GM12878 (cell line): ENCODE measurements at regions not wholly inside any gene's neighbourhood (a gene's known extent, or its start where the extent isn't known, plus 50 kb on each side); places are given as distances from the start of the nearest gene placed in this dataset.

Source experiments
- CEBPB ChIP-seq, 2 experiments: fragments of 150-350 bp in 1 of 2; IDR thresholded peaks; 2 replicates each; pipeline ENCODE4 v1.6.1; 2012 to 2014; ENCODE audit warnings: low read depth in 2 of 2, low read length in 2 of 2, borderline replicate concordance in 1 of 2, inconsistent platforms in 1 of 2
- CREB1 ChIP-seq: IDR thresholded peaks from 2 replicates; pipeline ENCODE4 v1.6.1; 2012; ENCODE audit warnings: low read depth, mild to moderate bottlenecking, inconsistent platforms
- JUND ChIP-seq: IDR thresholded peaks from 2 replicates; pipeline ENCODE4 v1.6.1; 2012; ENCODE audit warnings: low read depth, mild to moderate bottlenecking, low read length, improper control_type of control experiment, moderate library complexity
- NFYA ChIP-seq: IDR thresholded peaks from 2 replicates; pipeline ENCODE4 v1.6.1; 2011; ENCODE audit warnings: low read depth, mild to moderate bottlenecking, low read length, improper control_type of control experiment, borderline replicate concordance
- POLR2A ChIP-seq: IDR thresholded peaks from 2 replicates; pipeline ENCODE4 v1.6.1; 2011; ENCODE audit warnings: low read depth, mild to moderate bottlenecking, low read length
- POLR2AphosphoS5 ChIP-seq: IDR thresholded peaks from 2 replicates; pipeline ENCODE4 v1.6.1; 2011; ENCODE audit warnings: mild to moderate bottlenecking, low read length, inconsistent platforms
- RAD21 ChIP-seq: IDR thresholded peaks from 2 replicates; pipeline ENCODE4 v1.6.1; 2011; ENCODE audit warnings: mild to moderate bottlenecking, low read depth, low read length, moderate library complexity; ENCODE audit not compliant: insufficient read depth
- SIX5 ChIP-seq: IDR thresholded peaks from 2 replicates; pipeline ENCODE4 v1.6.1; 2011; ENCODE audit warnings: mild to moderate bottlenecking, low read depth, low read length, moderate library complexity; ENCODE audit not compliant: severe bottlenecking
- SMARCA5 ChIP-seq: fragments of 450-650 bp; IDR thresholded peaks from 2 replicates; pipeline ENCODE4 v1.6.1; 2017; ENCODE audit warnings: mild to moderate bottlenecking
- SP1 ChIP-seq: IDR thresholded peaks from one replicate; pipeline ENCODE4 v1.6.1; 2011; ENCODE audit warnings: low read depth, low read length
- TBL1XR1 ChIP-seq: IDR thresholded peaks from 2 replicates; pipeline ENCODE4 v1.6.1; 2012; ENCODE audit warnings: low read depth, low read length, improper control_type of control experiment
- TCF3 ChIP-seq: IDR thresholded peaks from 2 replicates; pipeline ENCODE4 v1.6.1; 2012; ENCODE audit warnings: low read depth, mild to moderate bottlenecking, low read length, borderline replicate concordance; ENCODE audit not compliant: insufficient read depth
- USF1 ChIP-seq: IDR thresholded peaks from 2 replicates; pipeline ENCODE4 v1.6.1; 2011; ENCODE audit warnings: borderline replicate concordance, low read depth, mild to moderate bottlenecking, moderate library complexity, mixed read lengths, low read length; ENCODE audit not compliant: insufficient read depth; ENCODE audit errors: extremely low read length
- TF ChIP-seq, protein P1 (sequence below), 3 experiments: IDR thresholded peaks in 2 of 3; conservative IDR thresholded peaks in 1 of 3; 2 replicates each; pipeline ENCODE4 v1.5.1; 2011; ENCODE audit warnings: low read depth in 3 of 3, low read length in 3 of 3, mild to moderate bottlenecking in 3 of 3, control low read depth in 2 of 3, moderate library complexity in 2 of 3, inconsistent platforms in 1 of 3, mixed read lengths in 1 of 3; ENCODE audit not compliant: control insufficient read depth in 2 of 3, insufficient read depth in 1 of 3; ENCODE audit errors: extremely low read depth in 1 of 3

- no peak for TF ChIP-seq JUND
- TF ChIP-seq SIX5, result no peak
- TF ChIP-seq CREB1, result no peak
- TF ChIP-seq POLR2A, result no peak
- TF ChIP-seq, protein P1, sequence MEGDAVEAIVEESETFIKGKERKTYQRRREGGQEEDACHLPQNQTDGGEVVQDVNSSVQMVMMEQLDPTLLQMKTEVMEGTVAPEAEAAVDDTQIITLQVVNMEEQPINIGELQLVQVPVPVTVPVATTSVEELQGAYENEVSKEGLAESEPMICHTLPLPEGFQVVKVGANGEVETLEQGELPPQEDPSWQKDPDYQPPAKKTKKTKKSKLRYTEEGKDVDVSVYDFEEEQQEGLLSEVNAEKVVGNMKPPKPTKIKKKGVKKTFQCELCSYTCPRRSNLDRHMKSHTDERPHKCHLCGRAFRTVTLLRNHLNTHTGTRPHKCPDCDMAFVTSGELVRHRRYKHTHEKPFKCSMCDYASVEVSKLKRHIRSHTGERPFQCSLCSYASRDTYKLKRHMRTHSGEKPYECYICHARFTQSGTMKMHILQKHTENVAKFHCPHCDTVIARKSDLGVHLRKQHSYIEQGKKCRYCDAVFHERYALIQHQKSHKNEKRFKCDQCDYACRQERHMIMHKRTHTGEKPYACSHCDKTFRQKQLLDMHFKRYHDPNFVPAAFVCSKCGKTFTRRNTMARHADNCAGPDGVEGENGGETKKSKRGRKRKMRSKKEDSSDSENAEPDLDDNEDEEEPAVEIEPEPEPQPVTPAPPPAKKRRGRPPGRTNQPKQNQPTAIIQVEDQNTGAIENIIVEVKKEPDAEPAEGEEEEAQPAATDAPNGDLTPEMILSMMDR (IDR thresholded peaks at IDR 0.05 in 2 of 3, conservative IDR thresholded peaks at IDR 0.05 in 1 of 3; ENCODE audit: control insufficient read depth in 2 of 3, extremely low read depth in 1 of 3, insufficient read depth in 1 of 3, low read depth in 3 of 3, low read length in 3 of 3), result no peak
- no peak for TF ChIP-seq SMARCA5
- no peak for TF ChIP-seq SP1
- no peak for TF ChIP-seq RAD21
- TF ChIP-seq POLR2AphosphoS5, result no peak
- TF ChIP-seq TBL1XR1, result no peak
- no peak for TF ChIP-seq CEBPB (IDR thresholded peaks at IDR 0.05; ENCODE audit: borderline replicate concordance in 1 of 2, low read depth in 2 of 2, low read length in 2 of 2)
- no peak for TF ChIP-seq TCF3
- TF ChIP-seq NFYA, result no peak
- no peak for TF ChIP-seq USF1
Observed at GRCh38 chr2:7269106-7269643, 352.0 kb downstream of the RNF144A start.
